HEK293 (cell line): ENCODE measurements at regions not wholly inside any gene's neighbourhood (a gene's known extent, or its start where the extent isn't known, plus 50 kb on each side); places are given as distances from the start of the nearest gene placed in this dataset.

Source experiments
- BCL11A ChIP-seq: fragments of 450-650 bp; formaldehyde crosslinking; IDR thresholded peaks from 2 replicates; pipeline ENCODE4 v1.5.1; 2016; ENCODE audit warnings: low read depth, missing biosample characterization, missing genetic modification characterization
- ZNF10 ChIP-seq: fragments of 450-650 bp; formaldehyde crosslinking; IDR thresholded peaks from 2 replicates; pipeline ENCODE4 v1.5.1; 2017; ENCODE audit warnings: missing biosample characterization, missing genetic modification characterization
- ZNF23 ChIP-seq: fragments of 450-650 bp; formaldehyde crosslinking; IDR thresholded peaks from 2 replicates; pipeline ENCODE4 v1.5.1; 2016; ENCODE audit warnings: missing biosample characterization, missing genetic modification characterization, borderline replicate concordance
- ZNF274 ChIP-seq, 2 experiments: fragments of 200-500 bp in 1 of 2; fragments of 450-650 bp in 1 of 2; sonication (Bioruptor generic) in 1 of 2; formaldehyde crosslinking in 1 of 2; IDR thresholded peaks; 2 replicates each; pipeline versions ENCODE4 v1.5.1 to v1.6.1; 2014 to 2016; ENCODE audit warnings: borderline replicate concordance in 1 of 2, inconsistent platforms in 1 of 2, low read length in 1 of 2, missing biosample characterization in 1 of 2, missing genetic modification characterization in 1 of 2
- ZNF629 ChIP-seq: fragments of 450-650 bp; formaldehyde crosslinking; IDR thresholded peaks from 2 replicates; pipeline ENCODE4 v1.5.1; 2017; ENCODE audit warnings: missing biosample characterization, missing genetic modification characterization
- TF ChIP-seq, protein P1 (sequence below): fragments of 450-650 bp; formaldehyde crosslinking; IDR thresholded peaks from 2 replicates; pipeline ENCODE4 v1.5.1; 2016; ENCODE audit warnings: missing biosample characterization, missing genetic modification characterization
- TF ChIP-seq, protein P2 (sequence below): fragments of 450-650 bp; formaldehyde crosslinking; IDR thresholded peaks from 2 replicates; pipeline ENCODE4 v1.5.1; 2016; ENCODE audit warnings: missing biosample characterization, missing genetic modification characterization
- TF ChIP-seq, protein P3 (sequence below): fragments of 450-650 bp; formaldehyde crosslinking; IDR thresholded peaks from 2 replicates; pipeline ENCODE4 v1.5.1; 2016; ENCODE audit warnings: missing biosample characterization, missing genetic modification characterization, low read depth

DNA sequence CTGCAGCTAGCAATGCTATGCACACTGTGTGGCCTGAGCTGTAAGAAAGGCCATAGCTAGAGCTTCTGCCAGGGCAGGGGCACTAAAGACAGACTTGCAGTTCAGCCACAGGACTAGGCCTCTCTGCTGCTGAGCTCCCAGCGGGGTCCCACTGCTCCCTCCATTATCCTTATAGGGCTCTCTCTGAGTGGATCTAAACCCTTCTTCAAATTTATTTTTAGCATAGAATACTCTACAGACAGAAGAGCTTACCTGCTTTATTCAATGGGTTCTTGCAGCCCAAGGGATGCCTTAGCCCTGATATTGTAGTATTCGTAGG is 100.9 kb upstream of the MLN start:
- no peak for TF ChIP-seq ZNF629 (tag by site-specific recombination)
- TF ChIP-seq ZNF274 (IDR thresholded peaks at IDR 0.05; ENCODE audit: low read length), result no peak
- no peak for TF ChIP-seq ZNF274 (tag by site-specific recombination; IDR thresholded peaks at IDR 0.05; ENCODE audit: borderline replicate concordance)
- TF ChIP-seq ZNF23 (tag by site-specific recombination), result no peak
- no peak for TF ChIP-seq ZNF10 (tag by site-specific recombination)
- TF ChIP-seq, protein P1, sequence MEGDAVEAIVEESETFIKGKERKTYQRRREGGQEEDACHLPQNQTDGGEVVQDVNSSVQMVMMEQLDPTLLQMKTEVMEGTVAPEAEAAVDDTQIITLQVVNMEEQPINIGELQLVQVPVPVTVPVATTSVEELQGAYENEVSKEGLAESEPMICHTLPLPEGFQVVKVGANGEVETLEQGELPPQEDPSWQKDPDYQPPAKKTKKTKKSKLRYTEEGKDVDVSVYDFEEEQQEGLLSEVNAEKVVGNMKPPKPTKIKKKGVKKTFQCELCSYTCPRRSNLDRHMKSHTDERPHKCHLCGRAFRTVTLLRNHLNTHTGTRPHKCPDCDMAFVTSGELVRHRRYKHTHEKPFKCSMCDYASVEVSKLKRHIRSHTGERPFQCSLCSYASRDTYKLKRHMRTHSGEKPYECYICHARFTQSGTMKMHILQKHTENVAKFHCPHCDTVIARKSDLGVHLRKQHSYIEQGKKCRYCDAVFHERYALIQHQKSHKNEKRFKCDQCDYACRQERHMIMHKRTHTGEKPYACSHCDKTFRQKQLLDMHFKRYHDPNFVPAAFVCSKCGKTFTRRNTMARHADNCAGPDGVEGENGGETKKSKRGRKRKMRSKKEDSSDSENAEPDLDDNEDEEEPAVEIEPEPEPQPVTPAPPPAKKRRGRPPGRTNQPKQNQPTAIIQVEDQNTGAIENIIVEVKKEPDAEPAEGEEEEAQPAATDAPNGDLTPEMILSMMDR (tag by site-specific recombination), result no peak
- TF ChIP-seq, protein P2, sequence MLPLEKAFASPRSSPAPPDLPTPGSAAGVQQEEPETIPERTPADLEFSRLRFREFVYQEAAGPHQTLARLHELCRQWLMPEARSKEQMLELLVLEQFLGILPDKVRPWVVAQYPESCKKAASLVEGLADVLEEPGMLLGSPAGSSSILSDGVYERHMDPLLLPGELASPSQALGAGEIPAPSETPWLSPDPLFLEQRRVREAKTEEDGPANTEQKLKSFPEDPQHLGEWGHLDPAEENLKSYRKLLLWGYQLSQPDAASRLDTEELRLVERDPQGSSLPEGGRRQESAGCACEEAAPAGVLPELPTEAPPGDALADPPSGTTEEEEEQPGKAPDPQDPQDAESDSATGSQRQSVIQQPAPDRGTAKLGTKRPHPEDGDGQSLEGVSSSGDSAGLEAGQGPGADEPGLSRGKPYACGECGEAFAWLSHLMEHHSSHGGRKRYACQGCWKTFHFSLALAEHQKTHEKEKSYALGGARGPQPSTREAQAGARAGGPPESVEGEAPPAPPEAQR (tag by site-specific recombination), result no peak
- no peak for TF ChIP-seq BCL11A (tag by site-specific recombination)
- TF ChIP-seq, protein P3, sequence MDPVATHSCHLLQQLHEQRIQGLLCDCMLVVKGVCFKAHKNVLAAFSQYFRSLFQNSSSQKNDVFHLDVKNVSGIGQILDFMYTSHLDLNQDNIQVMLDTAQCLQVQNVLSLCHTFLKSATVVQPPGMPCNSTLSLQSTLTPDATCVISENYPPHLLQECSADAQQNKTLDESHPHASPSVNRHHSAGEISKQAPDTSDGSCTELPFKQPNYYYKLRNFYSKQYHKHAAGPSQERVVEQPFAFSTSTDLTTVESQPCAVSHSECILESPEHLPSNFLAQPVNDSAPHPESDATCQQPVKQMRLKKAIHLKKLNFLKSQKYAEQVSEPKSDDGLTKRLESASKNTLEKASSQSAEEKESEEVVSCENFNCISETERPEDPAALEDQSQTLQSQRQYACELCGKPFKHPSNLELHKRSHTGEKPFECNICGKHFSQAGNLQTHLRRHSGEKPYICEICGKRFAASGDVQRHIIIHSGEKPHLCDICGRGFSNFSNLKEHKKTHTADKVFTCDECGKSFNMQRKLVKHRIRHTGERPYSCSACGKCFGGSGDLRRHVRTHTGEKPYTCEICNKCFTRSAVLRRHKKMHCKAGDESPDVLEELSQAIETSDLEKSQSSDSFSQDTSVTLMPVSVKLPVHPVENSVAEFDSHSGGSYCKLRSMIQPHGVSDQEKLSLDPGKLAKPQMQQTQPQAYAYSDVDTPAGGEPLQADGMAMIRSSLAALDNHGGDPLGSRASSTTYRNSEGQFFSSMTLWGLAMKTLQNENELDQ, result no peak
